Breast epithelium (tissue), 3 donors: ENCODE measurements at regions not wholly inside any gene's neighbourhood (a gene's known extent, or its start where the extent isn't known, plus 50 kb on each side); places are given as distances from the start of the nearest gene placed in this dataset.

Experiments used
- POLR2A ChIP-seq: fragments of 450-650 bp; IDR thresholded peaks from one replicate; pipeline ENCODE4 v1.6.1; 2016; ENCODE audit warnings: antibody characterized with exemption, mild to moderate bottlenecking, moderate library complexity
- POLR2AphosphoS5 ChIP-seq, 3 donors: sonication (generic); formaldehyde crosslinking; IDR thresholded peaks; one replicate each; pipeline ENCODE4 v1.6.1; 2017; ENCODE audit warnings: antibody characterized with exemption in 3 of 3
- TF ChIP-seq, protein P1 (sequence below), 3 donors: fragments of 450-650 bp; IDR thresholded peaks; one replicate each; pipeline ENCODE4 v1.5.1; 2016 to 2017; ENCODE audit warnings: antibody characterized with exemption in 3 of 3, mild to moderate bottlenecking in 3 of 3, moderate library complexity in 3 of 3

DNA sequence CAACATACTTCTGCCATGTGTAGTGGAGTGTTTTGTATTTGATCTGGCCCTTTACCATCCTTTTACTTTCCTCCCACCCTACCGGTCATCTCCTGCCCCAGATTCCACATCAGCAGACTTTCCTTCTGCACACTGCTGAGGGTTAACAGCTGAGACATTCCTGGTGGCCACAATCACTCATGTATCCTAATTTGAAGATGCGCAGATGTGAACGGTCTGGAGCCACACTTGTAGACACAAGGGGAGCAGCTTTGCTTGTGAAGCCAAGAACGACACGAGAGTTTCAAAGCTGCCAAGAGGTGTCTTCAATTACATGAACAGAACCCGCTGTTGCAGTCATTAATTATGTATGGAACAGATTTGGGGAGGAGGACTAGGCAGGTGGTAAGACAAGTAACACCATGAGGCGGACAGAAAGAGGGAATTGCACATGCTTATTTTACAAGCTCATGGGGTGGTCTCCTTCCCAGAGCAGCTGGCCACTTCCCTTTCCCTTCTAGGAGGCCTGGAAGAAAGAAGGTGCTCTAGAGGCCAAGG is 260.7 kb upstream of the KLHL29 start:
- TF ChIP-seq, protein P1, sequence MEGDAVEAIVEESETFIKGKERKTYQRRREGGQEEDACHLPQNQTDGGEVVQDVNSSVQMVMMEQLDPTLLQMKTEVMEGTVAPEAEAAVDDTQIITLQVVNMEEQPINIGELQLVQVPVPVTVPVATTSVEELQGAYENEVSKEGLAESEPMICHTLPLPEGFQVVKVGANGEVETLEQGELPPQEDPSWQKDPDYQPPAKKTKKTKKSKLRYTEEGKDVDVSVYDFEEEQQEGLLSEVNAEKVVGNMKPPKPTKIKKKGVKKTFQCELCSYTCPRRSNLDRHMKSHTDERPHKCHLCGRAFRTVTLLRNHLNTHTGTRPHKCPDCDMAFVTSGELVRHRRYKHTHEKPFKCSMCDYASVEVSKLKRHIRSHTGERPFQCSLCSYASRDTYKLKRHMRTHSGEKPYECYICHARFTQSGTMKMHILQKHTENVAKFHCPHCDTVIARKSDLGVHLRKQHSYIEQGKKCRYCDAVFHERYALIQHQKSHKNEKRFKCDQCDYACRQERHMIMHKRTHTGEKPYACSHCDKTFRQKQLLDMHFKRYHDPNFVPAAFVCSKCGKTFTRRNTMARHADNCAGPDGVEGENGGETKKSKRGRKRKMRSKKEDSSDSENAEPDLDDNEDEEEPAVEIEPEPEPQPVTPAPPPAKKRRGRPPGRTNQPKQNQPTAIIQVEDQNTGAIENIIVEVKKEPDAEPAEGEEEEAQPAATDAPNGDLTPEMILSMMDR (IDR thresholded peaks at IDR 0.05) = no peak
- no peak for TF ChIP-seq POLR2A
- TF ChIP-seq POLR2AphosphoS5 (IDR thresholded peaks at IDR 0.05) = no peak
